GM23338 (cell line): ENCODE measurements at regions not wholly inside any gene's neighbourhood (a gene's known extent, or its start where the extent isn't known, plus 50 kb on each side); places are given as distances from the start of the nearest gene placed in this dataset.

Experiments
- ATAC-seq: fragments of 200-7000 bp; cut with Tn5 transposase; 3 replicates; pipeline ENCODE4 v1.9.1; 2020
- DNase-seq: peaks from one replicate; pipeline ENCODE4 v3.0.0-alpha.2; 2015; ENCODE audit warnings: low spot score
- H2AFZ ChIP-seq: fragments of 200-600 bp; sonication (generic); 2 replicates; pipeline ENCODE4 v1.8.0; 2016; ENCODE audit warnings: antibody characterized with exemption, mild to moderate bottlenecking, moderate library complexity
- H3F3A ChIP-seq: fragments of 200-600 bp; sonication (generic); replicated peaks from 2 replicates; pipeline ENCODE4 v1.8.0; 2017; ENCODE audit warnings: antibody characterized with exemption, mixed run types, low read depth
- H3K27ac ChIP-seq: fragments of 200-600 bp; sonication (generic); 2 replicates; pipeline ENCODE4 v1.6.1; 2016; ENCODE audit warnings: low read depth
- H3K27me3 ChIP-seq: fragments of 200-600 bp; sonication (generic); 2 replicates; pipeline ENCODE4 v1.8.0; 2016; ENCODE audit warnings: mild to moderate bottlenecking, mixed run types, moderate library complexity; ENCODE audit not compliant: insufficient read depth
- H3K36me3 ChIP-seq: fragments of 200-600 bp; sonication (generic); 2 replicates; pipeline ENCODE4 v1.8.0; 2016; ENCODE audit warnings: mild to moderate bottlenecking; ENCODE audit not compliant: insufficient read depth
- H3K4me1 ChIP-seq: fragments of 200-600 bp; sonication (generic); 2 replicates; pipeline ENCODE4 v1.8.0; 2016; ENCODE audit warnings: mild to moderate bottlenecking, moderate library complexity; ENCODE audit not compliant: insufficient read depth
- H3K4me2 ChIP-seq: fragments of 200-600 bp; sonication (generic); 2 replicates; pipeline ENCODE4 v1.7.1; 2017; ENCODE audit warnings: mixed run types
- H3K4me3 ChIP-seq: fragments of 200-600 bp; sonication (generic); 2 replicates; pipeline ENCODE4 v1.6.1; 2016; ENCODE audit warnings: mixed run types
- H3K79me2 ChIP-seq: fragments of 200-600 bp; sonication (generic); replicated peaks from 2 replicates; pipeline ENCODE4 v1.8.0; 2017; ENCODE audit warnings: mild to moderate bottlenecking; ENCODE audit not compliant: insufficient read depth
- H3K9me2 ChIP-seq: fragments of 200-600 bp; sonication (generic); 2 replicates; pipeline ENCODE4 v1.8.0; 2017; ENCODE audit not compliant: insufficient read depth
- H4K20me1 ChIP-seq: fragments of 200-600 bp; sonication (generic); replicated peaks from 2 replicates; pipeline ENCODE4 v1.8.0; 2017; ENCODE audit warnings: mild to moderate bottlenecking; ENCODE audit not compliant: insufficient read depth
- H3K27ac Mint-ChIP-seq: 2 replicates; pipeline ENCODE4 v1.8.0; 2020; ENCODE audit warnings: inconsistent platforms, mild to moderate bottlenecking, moderate library complexity, mixed read lengths
- H3K27me3 Mint-ChIP-seq: 3 replicates; pipeline ENCODE4 v1.8.0; 2022; ENCODE audit warnings: low read depth, mild to moderate bottlenecking, moderate library complexity, mixed read lengths, inconsistent platforms; ENCODE audit not compliant: insufficient read depth, poor library complexity
- H3K36me3 Mint-ChIP-seq: 3 replicates; pipeline ENCODE4 v1.8.0; 2021; ENCODE audit warnings: low read depth, mild to moderate bottlenecking, inconsistent platforms, moderate library complexity, mixed read lengths
- H3K4me1 Mint-ChIP-seq: 3 replicates; pipeline ENCODE4 v1.8.0; 2020; ENCODE audit warnings: mild to moderate bottlenecking, inconsistent platforms, mixed read lengths
- H3K4me3 Mint-ChIP-seq: 3 replicates; pipeline ENCODE4 v1.8.0; 2021; ENCODE audit warnings: moderate library complexity, mild to moderate bottlenecking, inconsistent platforms, mixed read lengths
- H3K9me3 Mint-ChIP-seq: 3 replicates; pipeline ENCODE4 v1.8.0; 2020; ENCODE audit warnings: moderate library complexity, mild to moderate bottlenecking, inconsistent platforms, mixed read lengths
- CREB1 ChIP-seq: fragments of 250-450 bp; sonication (Bioruptor Pico); IDR thresholded peaks from 2 replicates; pipeline ENCODE4 v1.5.0; 2020; ENCODE audit warnings: low read depth, mild to moderate bottlenecking, moderate library complexity
- JUNB ChIP-seq: IDR thresholded peaks from one replicate; pipeline ENCODE4 v1.6.1; 2016; ENCODE audit warnings: antibody characterized with exemption; ENCODE audit not compliant: unreplicated experiment
- NANOG ChIP-seq: IDR thresholded peaks from 2 replicates; pipeline ENCODE4 v1.6.1; 2016; ENCODE audit warnings: antibody characterized with exemption, borderline replicate concordance
- POLR2AphosphoS5 ChIP-seq: IDR thresholded peaks from 2 replicates; pipeline ENCODE4 v1.6.1; 2016; ENCODE audit warnings: antibody characterized with exemption, low read depth
- STAT1 ChIP-seq: IDR thresholded peaks from one replicate; pipeline ENCODE4 v1.6.1; 2016; ENCODE audit warnings: antibody characterized with exemption; ENCODE audit not compliant: unreplicated experiment
- ZNF114 ChIP-seq: fragments of 250-450 bp; sonication (Bioruptor Pico); IDR thresholded peaks from 2 replicates; pipeline ENCODE4 v1.5.0; 2020; ENCODE audit warnings: mild to moderate bottlenecking, moderate library complexity
- ZNF331 ChIP-seq: fragments of 250-450 bp; sonication (Bioruptor Pico); IDR thresholded peaks from 2 replicates; pipeline ENCODE4 v1.5.0; 2020; ENCODE audit warnings: low read depth, mild to moderate bottlenecking, moderate library complexity
- TF ChIP-seq, protein P1 (sequence below): fragments of 250-450 bp; sonication (Bioruptor Pico); IDR thresholded peaks from 2 replicates; pipeline ENCODE4 v1.5.0; 2020; ENCODE audit warnings: mild to moderate bottlenecking, moderate library complexity
- TF ChIP-seq, protein P2 (sequence below): IDR thresholded peaks from one replicate; pipeline ENCODE4 v1.6.1; 2018; ENCODE audit warnings: antibody characterized with exemption; ENCODE audit not compliant: unreplicated experiment
- TF ChIP-seq, protein P3 (sequence below): IDR thresholded peaks from 2 replicates; pipeline ENCODE4 v1.6.1; 2016; ENCODE audit warnings: antibody characterized with exemption
- TF ChIP-seq, protein P4 (sequence below), 2 experiments: fragments of 200-600 bp in 1 of 2; sonication (generic) in 1 of 2; conservative IDR thresholded peaks; 2 replicates each; pipeline versions ENCODE4 v1.5.1 to v1.6.1; 2016 to 2017; ENCODE audit warnings: antibody characterized with exemption in 2 of 2, low read depth in 2 of 2, mild to moderate bottlenecking in 2 of 2, moderate library complexity in 1 of 2

DNA sequence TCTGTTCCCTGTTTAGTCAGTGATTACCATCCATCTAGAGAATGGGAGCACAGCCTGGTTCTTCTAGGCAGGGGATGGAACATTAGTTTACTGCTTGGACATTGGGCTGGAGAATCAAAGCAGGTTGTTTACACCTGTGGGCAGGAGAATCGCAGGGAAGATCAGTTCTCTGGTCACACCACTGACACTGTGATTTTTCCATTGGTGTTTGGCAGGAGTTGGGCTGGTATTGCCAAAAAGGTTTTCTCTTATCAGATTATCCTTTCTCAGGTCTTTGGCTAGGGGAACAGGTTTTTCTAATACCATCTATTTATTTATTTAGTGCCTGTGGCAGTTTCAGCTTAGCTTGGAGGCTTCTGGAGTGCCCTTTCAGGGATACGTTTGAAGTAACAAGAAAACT, 219.3 kb upstream of the GRIN3A start:
- no peak overlapping the region for H3K4me2 ChIP-seq
- H3K27ac ChIP-seq, result no peak overlapping the region
- Mint-ChIP-seq H3K27me3 (no peaks in the 10 kb centered on the region), H3K9me3 (peaks cover 75% of the 10 kb centered on the region), H3K36me3 (peaks cover 8% of the 10 kb centered on the region; the same call in 1 of the 3 replicates), H3K4me1 (no peaks in the 10 kb centered on the region), H3K4me3 (no peak overlapping the region), H3K27ac (no peak overlapping the region)
- DNase-seq (no peak), ATAC-seq (no peak)
- H3K36me3 ChIP-seq, result 0 out of 2 replicates have a peak, but pooled peaks cover 4% of the 10 kb centered on the region
- TF ChIP-seq POLR2AphosphoS5 (no peak), ZNF331 (CRISPR knock-in tag) (no peak), STAT1 (no peak), JUNB (no peak), ZNF114 (CRISPR knock-in tag) (no peak), NANOG (no peak), CREB1 (CRISPR knock-in tag) (no peak)
- TF ChIP-seq, protein P1, sequence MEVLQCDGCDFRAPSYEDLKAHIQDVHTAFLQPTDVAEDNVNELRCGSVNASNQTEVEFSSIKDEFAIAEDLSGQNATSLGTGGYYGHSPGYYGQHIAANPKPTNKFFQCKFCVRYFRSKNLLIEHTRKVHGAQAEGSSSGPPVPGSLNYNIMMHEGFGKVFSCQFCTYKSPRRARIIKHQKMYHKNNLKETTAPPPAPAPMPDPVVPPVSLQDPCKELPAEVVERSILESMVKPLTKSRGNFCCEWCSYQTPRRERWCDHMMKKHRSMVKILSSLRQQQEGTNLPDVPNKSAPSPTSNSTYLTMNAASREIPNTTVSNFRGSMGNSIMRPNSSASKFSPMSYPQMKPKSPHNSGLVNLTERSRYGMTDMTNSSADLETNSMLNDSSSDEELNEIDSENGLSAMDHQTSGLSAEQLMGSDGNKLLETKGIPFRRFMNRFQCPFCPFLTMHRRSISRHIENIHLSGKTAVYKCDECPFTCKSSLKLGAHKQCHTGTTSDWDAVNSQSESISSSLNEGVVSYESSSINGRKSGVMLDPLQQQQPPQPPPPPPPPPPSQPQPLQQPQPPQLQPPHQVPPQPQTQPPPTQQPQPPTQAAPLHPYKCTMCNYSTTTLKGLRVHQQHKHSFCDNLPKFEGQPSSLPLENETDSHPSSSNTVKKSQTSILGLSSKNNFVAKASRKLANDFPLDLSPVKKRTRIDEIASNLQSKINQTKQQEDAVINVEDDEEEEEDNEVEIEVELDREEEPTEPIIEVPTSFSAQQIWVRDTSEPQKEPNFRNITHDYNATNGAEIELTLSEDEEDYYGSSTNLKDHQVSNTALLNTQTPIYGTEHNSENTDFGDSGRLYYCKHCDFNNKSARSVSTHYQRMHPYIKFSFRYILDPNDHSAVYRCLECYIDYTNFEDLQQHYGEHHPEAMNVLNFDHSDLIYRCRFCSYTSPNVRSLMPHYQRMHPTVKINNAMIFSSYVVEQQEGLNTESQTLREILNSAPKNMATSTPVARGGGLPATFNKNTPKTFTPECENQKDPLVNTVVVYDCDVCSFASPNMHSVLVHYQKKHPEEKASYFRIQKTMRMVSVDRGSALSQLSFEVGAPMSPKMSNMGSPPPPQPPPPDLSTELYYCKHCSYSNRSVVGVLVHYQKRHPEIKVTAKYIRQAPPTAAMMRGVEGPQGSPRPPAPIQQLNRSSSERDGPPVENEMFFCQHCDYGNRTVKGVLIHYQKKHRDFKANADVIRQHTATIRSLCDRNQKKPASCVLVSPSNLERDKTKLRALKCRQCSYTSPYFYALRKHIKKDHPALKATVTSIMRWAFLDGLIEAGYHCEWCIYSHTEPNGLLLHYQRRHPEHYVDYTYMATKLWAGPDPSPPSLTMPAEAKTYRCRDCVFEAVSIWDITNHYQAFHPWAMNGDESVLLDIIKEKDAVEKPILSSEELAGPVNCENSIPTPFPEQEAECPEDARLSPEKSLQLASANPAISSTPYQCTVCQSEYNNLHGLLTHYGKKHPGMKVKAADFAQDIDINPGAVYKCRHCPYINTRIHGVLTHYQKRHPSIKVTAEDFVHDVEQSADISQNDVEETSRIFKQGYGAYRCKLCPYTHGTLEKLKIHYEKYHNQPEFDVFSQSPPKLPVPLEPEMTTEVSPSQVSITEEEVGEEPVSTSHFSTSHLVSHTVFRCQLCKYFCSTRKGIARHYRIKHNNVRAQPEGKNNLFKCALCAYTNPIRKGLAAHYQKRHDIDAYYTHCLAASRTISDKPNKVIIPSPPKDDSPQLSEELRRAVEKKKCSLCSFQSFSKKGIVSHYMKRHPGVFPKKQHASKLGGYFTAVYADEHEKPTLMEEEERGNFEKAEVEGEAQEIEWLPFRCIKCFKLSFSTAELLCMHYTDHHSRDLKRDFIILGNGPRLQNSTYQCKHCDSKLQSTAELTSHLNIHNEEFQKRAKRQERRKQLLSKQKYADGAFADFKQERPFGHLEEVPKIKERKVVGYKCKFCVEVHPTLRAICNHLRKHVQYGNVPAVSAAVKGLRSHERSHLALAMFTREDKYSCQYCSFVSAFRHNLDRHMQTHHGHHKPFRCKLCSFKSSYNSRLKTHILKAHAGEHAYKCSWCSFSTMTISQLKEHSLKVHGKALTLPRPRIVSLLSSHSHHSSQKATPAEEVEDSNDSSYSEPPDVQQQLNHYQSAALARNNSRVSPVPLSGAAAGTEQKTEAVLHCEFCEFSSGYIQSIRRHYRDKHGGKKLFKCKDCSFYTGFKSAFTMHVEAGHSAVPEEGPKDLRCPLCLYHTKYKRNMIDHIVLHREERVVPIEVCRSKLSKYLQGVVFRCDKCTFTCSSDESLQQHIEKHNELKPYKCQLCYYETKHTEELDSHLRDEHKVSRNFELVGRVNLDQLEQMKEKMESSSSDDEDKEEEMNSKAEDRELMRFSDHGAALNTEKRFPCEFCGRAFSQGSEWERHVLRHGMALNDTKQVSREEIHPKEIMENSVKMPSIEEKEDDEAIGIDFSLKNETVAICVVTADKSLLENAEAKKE (CRISPR knock-in tag), result no peak
- TF ChIP-seq, protein P2, sequence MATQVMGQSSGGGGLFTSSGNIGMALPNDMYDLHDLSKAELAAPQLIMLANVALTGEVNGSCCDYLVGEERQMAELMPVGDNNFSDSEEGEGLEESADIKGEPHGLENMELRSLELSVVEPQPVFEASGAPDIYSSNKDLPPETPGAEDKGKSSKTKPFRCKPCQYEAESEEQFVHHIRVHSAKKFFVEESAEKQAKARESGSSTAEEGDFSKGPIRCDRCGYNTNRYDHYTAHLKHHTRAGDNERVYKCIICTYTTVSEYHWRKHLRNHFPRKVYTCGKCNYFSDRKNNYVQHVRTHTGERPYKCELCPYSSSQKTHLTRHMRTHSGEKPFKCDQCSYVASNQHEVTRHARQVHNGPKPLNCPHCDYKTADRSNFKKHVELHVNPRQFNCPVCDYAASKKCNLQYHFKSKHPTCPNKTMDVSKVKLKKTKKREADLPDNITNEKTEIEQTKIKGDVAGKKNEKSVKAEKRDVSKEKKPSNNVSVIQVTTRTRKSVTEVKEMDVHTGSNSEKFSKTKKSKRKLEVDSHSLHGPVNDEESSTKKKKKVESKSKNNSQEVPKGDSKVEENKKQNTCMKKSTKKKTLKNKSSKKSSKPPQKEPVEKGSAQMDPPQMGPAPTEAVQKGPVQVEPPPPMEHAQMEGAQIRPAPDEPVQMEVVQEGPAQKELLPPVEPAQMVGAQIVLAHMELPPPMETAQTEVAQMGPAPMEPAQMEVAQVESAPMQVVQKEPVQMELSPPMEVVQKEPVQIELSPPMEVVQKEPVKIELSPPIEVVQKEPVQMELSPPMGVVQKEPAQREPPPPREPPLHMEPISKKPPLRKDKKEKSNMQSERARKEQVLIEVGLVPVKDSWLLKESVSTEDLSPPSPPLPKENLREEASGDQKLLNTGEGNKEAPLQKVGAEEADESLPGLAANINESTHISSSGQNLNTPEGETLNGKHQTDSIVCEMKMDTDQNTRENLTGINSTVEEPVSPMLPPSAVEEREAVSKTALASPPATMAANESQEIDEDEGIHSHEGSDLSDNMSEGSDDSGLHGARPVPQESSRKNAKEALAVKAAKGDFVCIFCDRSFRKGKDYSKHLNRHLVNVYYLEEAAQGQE, result no peak
- TF ChIP-seq, protein P3, sequence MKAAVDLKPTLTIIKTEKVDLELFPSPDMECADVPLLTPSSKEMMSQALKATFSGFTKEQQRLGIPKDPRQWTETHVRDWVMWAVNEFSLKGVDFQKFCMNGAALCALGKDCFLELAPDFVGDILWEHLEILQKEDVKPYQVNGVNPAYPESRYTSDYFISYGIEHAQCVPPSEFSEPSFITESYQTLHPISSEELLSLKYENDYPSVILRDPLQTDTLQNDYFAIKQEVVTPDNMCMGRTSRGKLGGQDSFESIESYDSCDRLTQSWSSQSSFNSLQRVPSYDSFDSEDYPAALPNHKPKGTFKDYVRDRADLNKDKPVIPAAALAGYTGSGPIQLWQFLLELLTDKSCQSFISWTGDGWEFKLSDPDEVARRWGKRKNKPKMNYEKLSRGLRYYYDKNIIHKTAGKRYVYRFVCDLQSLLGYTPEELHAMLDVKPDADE, result no peak
- TF ChIP-seq, protein P4, sequence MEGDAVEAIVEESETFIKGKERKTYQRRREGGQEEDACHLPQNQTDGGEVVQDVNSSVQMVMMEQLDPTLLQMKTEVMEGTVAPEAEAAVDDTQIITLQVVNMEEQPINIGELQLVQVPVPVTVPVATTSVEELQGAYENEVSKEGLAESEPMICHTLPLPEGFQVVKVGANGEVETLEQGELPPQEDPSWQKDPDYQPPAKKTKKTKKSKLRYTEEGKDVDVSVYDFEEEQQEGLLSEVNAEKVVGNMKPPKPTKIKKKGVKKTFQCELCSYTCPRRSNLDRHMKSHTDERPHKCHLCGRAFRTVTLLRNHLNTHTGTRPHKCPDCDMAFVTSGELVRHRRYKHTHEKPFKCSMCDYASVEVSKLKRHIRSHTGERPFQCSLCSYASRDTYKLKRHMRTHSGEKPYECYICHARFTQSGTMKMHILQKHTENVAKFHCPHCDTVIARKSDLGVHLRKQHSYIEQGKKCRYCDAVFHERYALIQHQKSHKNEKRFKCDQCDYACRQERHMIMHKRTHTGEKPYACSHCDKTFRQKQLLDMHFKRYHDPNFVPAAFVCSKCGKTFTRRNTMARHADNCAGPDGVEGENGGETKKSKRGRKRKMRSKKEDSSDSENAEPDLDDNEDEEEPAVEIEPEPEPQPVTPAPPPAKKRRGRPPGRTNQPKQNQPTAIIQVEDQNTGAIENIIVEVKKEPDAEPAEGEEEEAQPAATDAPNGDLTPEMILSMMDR (conservative IDR thresholded peaks at IDR 0.05; ENCODE audit: low read depth in 2 of 2), result no peak
- H4K20me1 ChIP-seq, result no peaks in the 10 kb centered on the region
- H3K27me3 ChIP-seq, result no peaks in the 10 kb centered on the region
- H3K9me2 ChIP-seq, result no peaks in the 10 kb centered on the region
- H3K4me1 ChIP-seq, result no peaks in the 10 kb centered on the region
- H2AFZ ChIP-seq, result no peak overlapping the region
- no peaks in the 10 kb centered on the region for H3F3A ChIP-seq
- H3K79me2 ChIP-seq, result no peaks in the 10 kb centered on the region
- H3K4me3 ChIP-seq, result no peak overlapping the region
